HEK293T (cell line): ENCODE measurements at regions not wholly inside any gene's neighbourhood (a gene's known extent, or its start where the extent isn't known, plus 50 kb on each side); places are given as distances from the start of the nearest gene placed in this dataset.

ENCODE experiments used
- BHLHE40 ChIP-seq: fragments of 450-650 bp; IDR thresholded peaks from 2 replicates; pipeline ENCODE4 v1.6.1; 2016; ENCODE audit warnings: mild to moderate bottlenecking, moderate library complexity, borderline replicate concordance
- ELF4 ChIP-seq: fragments of 450-650 bp; IDR thresholded peaks from 2 replicates; pipeline ENCODE4 v1.6.1; 2017; ENCODE audit warnings: antibody characterized with exemption
- FOXA1 ChIP-seq: fragments of 450-650 bp; IDR thresholded peaks from 2 replicates; pipeline ENCODE4 v1.6.1; 2016; ENCODE audit warnings: mild to moderate bottlenecking
- FOXK2 ChIP-seq: fragments of 450-650 bp; IDR thresholded peaks from 2 replicates; pipeline ENCODE4 v1.6.1; 2016; ENCODE audit warnings: mild to moderate bottlenecking
- FOXM1 ChIP-seq: fragments of 450-650 bp; IDR thresholded peaks from 2 replicates; pipeline ENCODE4 v1.6.1; 2017; ENCODE audit warnings: mild to moderate bottlenecking, borderline replicate concordance
- HDGF ChIP-seq: fragments of 450-650 bp; IDR thresholded peaks from 2 replicates; pipeline ENCODE4 v1.6.1; 2017; ENCODE audit warnings: antibody characterized with exemption, borderline replicate concordance
- L3MBTL2 ChIP-seq: fragments of 450-650 bp; conservative IDR thresholded peaks from 2 replicates; pipeline ENCODE4 v1.6.1; 2016; ENCODE audit warnings: mild to moderate bottlenecking
- PKNOX1 ChIP-seq: fragments of 450-650 bp; IDR thresholded peaks from 2 replicates; pipeline ENCODE4 v1.6.1; 2016
- SP1 ChIP-seq: fragments of 450-650 bp; IDR thresholded peaks from 2 replicates; pipeline ENCODE4 v1.6.1; 2017
- SUZ12 ChIP-seq: fragments of 450-650 bp; IDR thresholded peaks from 2 replicates; pipeline ENCODE4 v1.6.1; 2016; ENCODE audit warnings: mild to moderate bottlenecking
- TARDBP ChIP-seq: fragments of 450-650 bp; IDR thresholded peaks from 2 replicates; pipeline ENCODE4 v1.6.1; 2016
- ZNF384 ChIP-seq: fragments of 450-650 bp; IDR thresholded peaks from 2 replicates; pipeline ENCODE4 v1.6.1; 2016

- TF ChIP-seq TARDBP (no peak), ELF4 (no peak), PKNOX1 (no peak), L3MBTL2 (no peak), FOXA1 (no peak), SUZ12 (no peak), FOXK2 (no peak), FOXM1 (no peak), HDGF (no peak), BHLHE40 (no peak), SP1 (no peak), ZNF384 (no peak)
Observed at GRCh38 chr5:175347027-175347426, 97.0 kb downstream of the DRD1 start.
